AML-193 (cell line): ENCODE measurements at regions not wholly inside any gene's neighbourhood (a gene's known extent, or its start where the extent isn't known, plus 50 kb on each side); places are given as distances from the start of the nearest gene placed in this dataset.

Source experiments
- DNase-seq, 2 experiments: peaks; one replicate each; lab custom pipeline; 2025; lab: John Stamatoyannopoulos, UW

- peak; percentile 48 to 54 for DNase-seq
Observed at GRCh38 chr6:127641905-127642304, 64.9 kb downstream of the C6orf58 start.
